ENCODE measurements at regions not wholly inside any gene's neighbourhood (a gene's known extent, or its start where the extent isn't known, plus 50 kb on each side); places are given as distances from the start of the nearest gene placed in this dataset.
"Not testable (repeated sequence)": the region's sequence is repeated elsewhere in the genome, so short reads cannot be mapped to it uniquely, and the experiment has no call there.

DNA sequence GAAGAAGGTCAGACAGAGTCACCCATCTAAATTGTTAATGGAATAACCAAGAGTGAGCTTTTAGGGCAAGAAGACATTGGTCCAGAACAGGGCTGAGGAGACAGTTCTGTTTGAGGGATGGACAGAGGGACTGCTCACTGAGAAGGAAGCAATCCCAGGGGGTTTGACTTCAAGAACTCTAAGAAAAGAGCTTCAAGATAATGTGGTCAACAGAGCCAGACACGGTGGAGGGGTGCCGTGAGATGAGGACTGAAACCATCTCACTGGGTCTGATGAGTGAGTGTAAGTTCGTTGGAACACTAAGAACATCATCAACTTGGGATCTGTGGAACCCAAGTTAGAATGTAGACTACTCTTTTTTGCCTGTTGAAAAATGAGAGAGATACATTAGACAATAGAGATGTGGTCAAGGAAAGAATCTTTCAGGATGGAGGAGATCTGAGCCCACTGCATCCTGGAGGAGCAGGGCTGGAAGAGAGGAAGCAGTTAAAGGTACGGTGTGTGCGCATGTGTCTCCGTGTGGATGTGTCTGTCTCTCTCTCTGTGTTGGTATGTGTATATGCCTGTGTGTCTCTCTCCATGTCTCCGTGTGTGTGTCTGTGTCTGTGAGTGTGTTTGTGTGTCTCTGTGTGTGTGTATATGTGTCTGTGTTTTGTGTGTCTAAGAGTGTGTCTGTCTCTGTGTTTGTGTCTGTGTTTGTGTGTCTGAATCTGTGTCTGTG is 172.1 kb downstream of the MYCN start:
- DNase-seq: no peak

DNA sequence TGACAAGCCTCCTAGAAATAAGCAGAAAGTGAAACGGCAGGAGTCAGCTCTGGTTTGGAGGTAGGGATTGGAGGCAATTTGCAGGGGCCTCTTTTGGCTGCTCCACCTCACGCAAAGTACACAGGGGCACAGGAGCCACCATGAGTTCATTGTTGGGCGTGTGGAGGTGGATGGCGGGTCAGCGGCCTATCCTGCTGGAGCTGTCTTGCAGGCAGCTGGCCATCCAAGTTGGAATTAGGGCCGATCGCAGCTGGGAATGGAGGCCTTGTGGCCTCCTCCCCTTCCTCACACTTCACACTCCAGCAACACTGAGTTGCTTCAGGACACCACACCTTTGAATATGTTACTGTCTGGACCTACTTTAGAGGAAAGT is 171.5 kb downstream of the MYCN start:
- DNase-seq: no peak

DNA sequence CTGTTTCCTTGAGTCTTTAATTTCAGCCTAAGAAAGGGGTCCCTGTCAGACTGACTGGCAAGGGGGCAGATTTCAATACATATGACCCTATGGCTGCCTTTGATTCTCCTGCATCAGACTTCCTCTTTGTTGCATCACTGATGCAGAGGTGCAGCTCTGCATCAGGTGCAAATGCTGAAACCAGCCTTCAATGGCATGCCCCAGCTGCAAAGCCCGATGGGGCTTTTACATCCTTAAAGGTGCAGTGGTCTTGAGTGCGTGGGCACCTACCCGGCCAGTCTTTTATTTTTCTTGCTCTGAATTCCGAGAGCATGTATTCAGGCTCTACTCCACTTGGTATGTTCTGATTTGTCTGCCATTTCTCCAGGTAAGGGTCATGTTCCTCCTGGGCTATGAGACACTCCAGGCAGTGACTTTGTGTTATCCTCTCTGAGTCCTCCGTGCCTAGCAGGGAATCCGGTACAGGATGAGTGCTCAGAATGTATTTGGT is 169.5 kb downstream of the MYCN start:
- DNase-seq: no peak

DNA sequence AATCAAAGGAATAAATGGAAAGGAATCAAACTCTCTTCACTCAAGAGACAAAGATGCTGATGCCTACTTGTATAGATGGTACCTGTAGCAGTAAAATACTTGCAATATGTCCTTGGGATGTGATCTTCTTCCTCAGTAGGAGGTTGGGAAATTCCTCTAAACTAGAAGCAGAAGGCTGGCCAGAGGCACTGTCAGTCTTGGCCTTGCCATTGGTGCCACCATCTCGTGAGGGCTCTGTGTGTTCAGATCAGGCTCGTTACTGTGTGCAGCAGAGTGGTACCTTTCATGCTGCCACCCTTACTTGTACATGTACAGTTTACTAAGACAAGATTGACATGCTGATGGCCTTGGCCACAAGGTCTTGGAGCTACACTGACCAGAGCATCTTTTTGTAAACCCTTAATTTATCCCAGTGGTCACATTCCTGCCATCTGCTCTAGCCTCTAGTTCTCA is 169.0 kb downstream of the MYCN start:
- no peak for DNase-seq

DNA sequence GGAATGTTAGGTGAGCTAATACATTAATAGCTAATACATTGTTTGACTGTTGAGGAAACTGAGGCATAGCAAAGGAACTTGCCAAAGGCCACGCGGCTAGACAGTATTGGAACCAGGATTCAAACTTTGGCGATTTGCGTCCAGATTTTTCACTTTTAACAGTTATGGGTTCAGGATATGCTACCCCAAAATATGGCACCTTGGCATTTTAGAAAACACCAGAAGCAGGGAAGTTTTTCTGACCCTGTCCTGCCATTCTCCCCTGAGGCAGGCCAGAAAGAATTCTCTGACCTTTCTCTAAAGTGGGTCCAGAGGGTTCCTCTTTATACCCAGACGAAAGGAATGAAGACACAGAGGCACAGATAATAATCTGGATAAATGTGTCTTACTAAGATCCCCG is 166.9 kb downstream of the MYCN start:
- no peak for DNase-seq

DNA sequence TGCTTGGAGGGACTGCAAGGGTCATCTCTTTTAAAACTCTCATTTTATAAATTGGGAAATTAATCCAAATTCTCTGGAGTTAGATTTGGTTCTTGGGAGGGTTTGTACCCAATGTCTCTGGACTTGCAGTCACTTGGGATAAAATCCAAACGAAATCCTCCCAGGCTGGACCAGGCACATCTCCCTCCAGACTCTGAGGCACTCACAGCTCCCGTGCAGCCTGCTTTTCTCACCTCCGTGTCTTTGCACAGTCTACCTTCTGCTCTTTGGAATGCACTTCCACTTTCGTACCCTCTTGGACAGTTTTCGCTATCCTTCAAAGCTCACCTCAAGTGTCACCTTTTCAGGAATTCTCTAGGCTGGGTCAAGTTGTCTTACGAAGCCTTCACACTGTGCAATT is 166.3 kb downstream of the MYCN start:
- DNase-seq: no peak

DNA sequence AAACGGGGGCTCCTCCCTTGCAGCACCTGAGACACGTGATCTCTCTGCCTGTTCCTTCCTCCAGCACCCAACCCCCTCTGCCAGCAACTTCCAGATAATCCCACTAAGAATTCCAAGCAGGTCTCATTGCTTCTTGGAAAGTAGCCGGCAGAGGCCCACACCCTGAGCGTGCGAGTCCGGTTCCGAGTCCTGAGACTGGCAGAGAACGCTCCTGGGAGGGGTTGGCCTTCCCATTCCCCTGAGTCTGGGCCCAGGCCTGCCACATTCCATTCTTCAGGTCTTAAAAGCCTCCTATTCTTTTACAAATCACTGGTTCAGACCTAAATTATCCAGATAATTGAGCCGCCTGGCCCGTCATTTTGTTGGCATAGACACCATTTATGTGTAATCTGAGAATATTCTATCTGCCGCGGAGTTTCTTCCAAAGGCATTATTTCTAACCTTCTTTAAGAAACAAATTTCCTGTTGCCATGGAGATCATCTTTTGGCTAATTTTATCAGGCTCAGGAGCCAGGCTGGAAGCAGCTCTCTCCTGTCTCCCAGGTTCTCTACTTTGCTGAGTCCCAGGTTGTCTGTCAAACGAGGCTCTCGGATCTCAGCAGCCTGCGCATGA is 165.4 kb downstream of the MYCN start:
- DNase-seq: no peak

DNA sequence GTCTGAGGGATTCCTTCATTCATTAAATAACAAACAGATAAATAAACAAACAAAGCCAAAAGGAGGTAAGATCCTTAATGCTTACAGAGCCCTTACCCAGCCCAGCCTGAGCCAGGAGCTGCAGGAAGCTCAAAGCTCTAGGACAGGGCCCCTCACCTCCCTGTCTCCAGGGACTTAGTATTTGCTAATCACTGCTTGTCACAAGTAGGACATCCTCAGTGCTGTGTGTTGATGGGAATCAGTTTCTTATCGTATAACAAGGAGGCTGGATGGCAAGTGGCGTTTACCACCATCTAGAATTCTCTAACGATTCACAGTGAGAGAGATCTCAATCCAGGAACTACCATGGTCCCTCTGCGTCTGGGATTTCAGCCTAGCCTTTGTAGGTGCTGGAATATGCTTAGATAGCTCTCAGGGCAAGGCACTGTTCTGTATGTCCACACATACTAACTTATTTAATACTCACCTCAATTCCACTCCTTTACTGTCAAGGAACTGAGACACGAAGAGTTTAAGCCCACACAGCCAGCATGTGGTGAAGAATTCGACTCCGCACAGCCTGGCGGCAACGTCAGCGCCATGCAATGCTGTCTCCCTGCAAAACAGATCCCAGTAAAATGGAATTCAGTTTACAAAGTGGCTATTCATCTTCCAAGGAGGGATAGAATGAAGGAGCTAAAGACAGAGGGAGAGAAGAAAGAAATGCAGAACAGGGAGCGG is 164.8 kb downstream of the MYCN start:
- DNase-seq: no peak

DNA sequence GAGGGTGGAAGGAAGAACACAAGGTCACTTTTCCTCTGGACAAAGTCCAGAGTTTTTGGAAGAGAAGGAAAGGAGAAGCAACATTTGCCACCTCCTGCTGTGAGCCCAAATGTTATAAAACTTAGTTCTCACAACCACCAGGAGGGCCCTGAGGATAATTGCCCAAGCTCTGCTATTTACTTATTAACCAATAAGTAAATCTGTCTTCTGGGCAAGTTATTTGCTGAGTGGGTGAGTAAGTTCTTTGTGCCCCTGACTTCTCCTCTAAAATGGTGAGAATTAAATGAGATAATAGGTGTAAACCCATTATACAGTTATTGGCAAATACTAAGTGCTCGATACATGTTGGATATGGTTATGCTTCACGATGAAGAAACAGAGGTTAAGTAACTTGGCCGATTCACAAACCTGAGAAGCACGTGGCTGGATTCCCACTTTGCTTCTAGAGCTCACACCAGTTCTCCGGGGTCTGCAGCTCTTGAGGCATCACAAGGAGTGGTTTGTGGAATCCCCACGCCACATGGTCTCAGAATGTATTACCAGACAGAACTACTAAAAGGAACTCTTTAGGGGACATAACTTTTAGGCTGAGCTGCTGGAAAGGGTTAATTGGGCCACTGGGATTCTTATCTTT is 164.1 kb downstream of the MYCN start:
- DNase-seq: no peak

DNA sequence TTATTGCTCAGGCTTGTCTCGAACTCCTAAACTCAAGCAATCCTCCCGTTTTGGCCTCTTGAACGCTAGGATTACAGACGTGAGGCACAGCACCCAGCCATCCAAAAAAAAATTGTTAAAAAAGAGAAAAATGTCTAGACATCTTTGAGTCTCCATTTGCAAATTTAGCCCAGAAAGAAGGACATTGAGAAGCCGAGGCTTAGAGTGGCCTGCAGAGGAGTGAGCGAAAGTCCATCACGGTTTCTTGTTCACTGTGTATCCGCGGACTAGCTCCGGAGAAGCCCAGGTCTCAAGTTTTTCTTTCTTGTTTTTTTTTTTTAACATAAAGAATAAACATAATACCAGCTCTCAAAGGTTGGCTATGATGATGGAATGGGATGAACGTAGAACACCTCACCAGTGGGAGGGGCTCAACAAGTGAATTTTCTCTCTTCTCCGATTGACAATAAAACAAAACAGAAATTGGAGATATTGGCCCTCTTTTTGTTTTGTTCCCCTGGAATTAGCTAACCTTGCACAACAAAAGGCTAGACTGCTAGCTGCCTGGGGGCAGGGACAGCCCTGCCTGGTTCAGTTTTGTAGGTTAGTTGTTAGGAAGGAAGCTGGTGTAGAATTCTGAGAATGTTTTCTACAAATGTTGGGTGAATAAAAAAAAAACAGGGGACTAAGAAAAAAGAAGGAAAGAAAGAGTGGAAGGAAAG is 163.4 kb downstream of the MYCN start:
- no peak for DNase-seq

DNA sequence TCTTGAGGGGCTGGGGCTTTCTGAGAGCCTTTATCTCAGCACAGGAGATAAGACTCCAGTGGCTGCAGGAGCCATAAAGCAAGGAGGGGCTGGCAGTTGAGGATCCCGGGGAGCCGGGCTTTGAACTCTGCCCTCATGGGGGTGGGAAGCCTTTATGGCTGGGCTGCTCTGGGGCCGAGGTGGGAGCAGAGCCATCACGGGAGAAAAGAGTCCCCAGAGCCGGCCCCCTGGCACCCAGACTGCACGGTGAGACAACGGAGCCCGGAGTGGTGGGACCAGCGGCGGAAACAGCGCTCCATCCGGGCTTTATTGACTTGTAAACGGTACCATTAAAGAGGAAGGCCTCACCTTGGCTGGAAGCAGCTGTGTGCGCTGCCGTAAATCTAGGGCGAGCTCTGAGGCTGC is 162.6 kb downstream of the MYCN start:
- DNase-seq: no peak

DNA sequence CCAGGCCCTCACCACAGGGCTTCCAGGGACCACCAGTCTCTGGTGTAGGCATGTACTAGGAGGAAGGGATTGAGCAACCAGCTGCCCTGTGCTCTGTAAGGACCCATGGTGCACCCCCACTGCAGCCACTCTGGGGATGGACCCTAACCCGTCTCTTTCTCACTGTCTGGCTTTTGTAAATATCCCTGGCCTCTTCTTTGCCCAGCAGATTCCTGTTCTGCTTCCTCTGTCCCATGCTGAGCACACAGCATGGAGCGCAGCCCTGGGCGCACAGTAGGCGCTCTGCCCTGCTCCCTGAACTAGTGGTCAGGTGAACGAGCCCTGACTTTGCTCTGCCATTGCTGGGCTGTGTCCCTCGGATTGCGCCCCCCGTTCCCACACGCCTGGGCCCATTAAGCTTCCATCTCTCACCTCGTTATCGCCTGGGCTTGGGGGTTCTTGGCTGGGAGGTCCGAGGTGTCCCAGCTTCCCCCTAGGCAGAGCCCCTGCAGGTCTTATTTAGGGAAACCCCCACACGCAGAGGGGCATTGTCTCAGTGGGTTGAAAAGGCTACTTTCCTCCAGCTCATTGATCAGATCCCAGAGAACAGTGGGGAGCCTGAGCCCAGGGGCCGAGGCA is 162.1 kb downstream of the MYCN start:
- no peak for DNase-seq

DNA sequence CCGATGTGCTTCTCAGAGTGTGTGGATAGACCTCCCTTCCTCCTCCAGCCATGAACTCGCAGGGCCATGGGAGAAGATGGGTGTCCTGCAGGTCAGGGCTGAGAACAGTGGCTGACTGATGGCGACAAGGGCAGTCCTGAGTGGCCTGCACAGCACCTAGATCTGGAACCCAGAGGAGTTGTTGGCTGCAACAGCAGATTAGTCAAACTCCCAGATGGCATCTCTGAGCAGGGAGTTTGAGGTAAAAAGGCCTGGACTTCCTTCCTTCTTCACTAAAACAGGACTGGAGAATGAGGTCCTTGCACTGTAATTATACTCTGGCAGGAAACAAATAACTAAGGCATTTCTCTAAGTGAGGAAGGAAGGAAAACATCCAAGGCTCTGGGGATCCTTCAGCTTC is 160.8 kb downstream of the MYCN start:
- DNase-seq: no peak

DNA sequence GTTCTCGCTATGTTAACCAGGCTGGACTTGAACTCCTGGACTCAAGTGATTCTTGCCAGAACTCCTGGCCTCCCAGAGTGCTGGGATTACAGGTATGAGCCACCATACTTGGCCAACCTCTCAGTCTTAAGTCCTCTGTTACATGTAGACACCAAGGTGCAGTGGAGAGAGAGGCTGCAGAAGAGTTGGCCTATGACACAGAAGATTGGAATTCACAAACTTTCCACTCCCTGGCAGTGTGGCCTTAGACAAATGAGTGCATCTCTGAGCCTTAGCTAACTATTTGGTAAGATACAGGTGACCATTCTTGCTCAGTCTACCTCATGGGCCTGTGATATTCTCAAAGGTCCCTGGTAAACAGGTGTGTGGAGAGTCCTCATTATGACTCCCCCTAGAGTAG is 159.7 kb downstream of the MYCN start:
- no peak for DNase-seq

DNA sequence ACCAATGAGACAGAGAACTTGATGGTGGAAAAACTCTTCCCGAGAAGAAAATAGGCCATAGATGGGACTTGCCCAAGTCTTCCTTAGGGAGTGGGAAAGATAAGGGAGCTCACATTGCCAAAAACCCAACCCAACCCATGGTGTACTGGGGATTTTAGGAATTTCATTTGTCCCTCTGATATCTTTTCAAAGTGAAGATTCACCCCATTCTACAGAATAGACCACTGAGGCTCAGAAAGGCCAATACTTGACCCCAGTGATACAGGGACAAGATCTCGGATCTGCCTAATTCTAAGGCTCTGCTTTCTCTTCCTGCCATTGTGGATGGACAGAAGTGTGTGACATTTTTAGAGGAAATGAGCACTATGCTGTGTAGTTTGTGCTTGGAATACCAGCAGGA is 159.0 kb downstream of the MYCN start:
- DNase-seq: no peak

DNA sequence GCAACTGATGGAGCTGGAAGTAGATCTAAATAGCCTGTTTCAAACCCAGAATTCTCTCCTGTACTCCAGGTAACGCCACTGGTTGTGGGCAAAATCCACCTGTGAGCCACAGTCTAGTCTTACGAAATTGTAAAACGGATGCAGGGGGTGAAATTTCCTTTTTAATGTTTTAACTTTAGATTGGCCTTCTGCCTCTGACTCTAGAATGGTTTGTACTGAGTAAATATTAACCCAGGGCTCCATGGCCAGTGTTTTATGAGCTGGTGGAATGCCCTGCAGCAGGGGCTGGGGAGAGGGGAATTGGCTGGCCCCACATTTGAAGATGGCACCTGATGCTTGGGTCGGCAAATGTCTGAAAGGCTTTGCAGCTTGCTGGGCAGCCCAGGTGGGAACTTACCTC is 156.6 kb downstream of the MYCN start:
- no peak for DNase-seq

DNA sequence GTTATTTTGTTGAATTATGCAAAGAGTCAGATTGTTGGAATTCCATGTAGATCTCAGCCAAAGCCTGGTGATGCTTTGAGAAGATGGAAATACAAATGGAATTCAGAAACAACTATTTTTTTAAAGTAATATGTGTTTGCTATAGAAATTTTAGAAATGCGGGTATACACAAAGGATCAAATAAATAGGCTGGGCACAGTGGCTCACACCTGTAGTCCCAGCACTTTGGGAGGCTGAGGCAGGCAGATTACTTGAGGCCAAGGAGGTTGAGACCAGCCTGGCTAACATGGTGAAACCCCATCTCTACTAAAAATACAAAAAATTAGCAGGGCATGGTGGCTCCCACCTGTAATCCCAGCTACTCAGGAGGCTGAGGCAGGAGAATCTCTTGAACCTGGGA is 155.1 kb downstream of the MYCN start:
- not testable (repeated sequence) for DNase-seq

DNA sequence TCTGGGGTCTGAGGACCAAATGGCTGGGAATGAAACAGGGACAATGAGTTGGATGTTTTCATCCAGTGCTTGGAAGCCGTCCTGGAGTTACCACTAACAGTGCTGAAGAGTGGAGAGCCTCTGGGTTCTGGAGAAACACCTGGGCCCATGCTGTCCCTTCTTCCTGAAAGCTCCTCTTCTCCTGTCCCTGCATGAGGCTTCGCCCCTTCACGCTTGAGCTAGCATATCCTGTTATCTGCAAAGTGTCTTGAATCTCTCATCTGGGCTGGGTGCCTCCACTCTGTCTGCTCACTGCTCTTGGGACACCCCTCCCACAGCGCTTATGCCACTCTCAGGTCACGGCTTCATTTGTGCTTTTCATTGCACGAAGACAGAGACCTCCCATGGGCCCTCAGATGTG is 154.5 kb downstream of the MYCN start:
- no peak for DNase-seq

DNA sequence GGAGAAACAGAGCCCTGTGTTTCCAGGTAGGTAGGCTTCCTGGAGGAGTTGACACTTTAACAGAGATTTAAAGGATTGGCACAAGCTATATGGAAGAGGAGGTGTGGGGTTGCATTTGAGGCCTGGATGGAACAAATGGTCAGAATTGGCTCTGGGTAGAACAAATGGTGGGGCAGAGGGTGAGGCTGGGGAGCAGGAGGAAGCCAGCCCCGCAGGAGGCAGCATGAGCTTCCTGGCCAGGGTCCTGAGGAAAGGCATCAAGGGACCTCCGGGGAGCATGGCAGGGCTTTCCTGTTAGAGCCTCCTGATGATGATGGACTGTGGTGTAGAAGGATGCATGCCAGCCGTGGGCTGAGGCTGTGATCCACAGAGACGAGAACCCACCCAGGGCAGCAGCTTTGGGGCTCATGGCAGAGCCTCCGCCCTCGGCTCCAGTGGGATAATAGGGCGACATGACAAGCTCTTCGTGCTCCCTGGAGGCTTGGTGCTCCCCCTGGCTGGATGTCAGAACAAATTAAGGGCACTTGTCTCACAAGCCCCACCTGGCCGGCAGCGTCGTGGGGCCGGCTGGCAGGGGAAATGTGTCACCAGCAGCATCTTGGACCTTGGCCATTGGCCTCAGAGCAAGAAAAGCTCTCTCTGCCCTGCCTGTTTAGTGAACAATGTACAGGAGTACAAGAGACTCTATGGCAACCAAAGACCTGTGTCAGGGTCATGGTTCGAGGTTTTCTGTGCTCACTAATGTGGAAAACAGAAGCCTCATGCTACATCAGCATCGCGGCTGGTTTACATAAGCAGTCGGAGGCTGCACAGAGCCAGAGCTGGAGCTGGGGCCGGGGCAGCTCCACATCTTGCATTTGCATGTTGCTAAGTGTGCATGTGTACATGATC is 153.5 kb downstream of the MYCN start:
- DNase-seq: peak; percentile 29

DNA sequence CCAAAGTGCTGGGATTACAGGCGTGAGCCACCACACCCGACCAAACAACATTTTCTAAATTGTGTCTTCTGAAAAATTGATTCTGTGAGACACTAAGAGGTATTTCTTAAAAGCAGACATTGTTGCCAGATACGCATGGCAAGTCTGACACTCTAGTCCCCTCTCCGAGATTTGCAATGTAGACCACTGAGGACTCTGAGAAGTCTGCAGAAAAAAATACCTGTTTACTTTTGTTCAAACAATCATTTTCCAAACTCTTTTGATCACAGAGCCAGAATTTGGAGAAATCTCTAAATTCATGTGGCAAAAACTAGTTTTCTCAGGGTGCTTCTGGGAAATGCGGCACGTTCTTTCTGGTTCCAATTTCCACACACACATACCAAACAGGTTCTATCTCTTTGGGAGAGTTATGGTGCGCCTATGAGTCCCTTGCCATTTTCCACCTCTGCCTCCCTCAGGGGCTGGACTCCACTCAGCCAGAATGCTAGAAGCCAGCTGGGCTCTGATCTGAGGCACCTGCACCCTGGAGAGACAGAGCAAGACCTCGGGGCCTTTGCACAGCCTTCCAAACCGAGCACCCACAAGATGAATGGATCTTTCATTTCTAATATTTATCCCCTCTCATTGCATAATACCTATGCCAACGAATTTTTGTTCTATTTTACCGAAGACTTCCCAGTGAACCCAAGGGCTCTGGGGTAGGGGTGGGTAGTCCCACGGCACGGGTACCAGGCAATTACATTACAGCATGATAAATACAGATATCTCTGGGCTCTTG is 152.7 kb downstream of the MYCN start:
- no peak for DNase-seq

Data from cerebellar nuclear complex (tissue), 1 donor.